GM18867 (cell line): ENCODE measurements at regions not wholly inside any gene's neighbourhood (a gene's known extent, or its start where the extent isn't known, plus 50 kb on each side); places are given as distances from the start of the nearest gene placed in this dataset.
"Not testable (repeated sequence)": the region's sequence is repeated elsewhere in the genome, so short reads cannot be mapped to it uniquely, and the experiment has no call there.

Experiments
- ATAC-seq: cut with Tn5 transposase; IDR thresholded peaks from one replicate; pipeline ENCODE4 v1.9.1; 2021; ENCODE audit warnings: mild to moderate bottlenecking, moderate library complexity; ENCODE audit not compliant: unreplicated experiment

- no peak for ATAC-seq
Measured at GRCh38 chrX:74251006-74251930, 52.7 kb upstream of the ZCCHC13 start.

GRCh38 chrX:74250574-74250973, 53.4 kb upstream of the ZCCHC13 start:
- ATAC-seq: no peak

DNA sequence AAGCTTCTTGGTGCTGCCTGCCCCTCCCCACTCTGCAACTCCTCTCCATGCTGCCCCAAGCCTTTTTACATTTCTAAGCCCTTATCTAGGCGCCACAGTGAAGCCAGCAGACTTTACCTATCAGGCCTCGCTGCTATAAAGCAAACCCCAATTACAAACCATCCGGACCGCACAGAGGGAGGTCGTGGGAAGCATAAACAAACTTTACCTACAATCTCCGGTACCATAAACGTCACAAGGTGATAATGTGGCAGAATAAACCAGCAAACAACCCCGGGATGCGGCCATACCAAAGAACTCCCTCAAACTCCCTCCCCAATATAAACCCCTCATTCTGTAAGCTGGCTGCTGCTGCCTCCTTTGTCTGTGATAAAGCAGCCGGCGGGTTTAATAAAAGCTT, 54.0 kb upstream of the ZCCHC13 start:
- no peak for ATAC-seq

GRCh38 chrX:74248889-74249288, 55.1 kb upstream of the ZCCHC13 start:
- ATAC-seq: no peak

DNA sequence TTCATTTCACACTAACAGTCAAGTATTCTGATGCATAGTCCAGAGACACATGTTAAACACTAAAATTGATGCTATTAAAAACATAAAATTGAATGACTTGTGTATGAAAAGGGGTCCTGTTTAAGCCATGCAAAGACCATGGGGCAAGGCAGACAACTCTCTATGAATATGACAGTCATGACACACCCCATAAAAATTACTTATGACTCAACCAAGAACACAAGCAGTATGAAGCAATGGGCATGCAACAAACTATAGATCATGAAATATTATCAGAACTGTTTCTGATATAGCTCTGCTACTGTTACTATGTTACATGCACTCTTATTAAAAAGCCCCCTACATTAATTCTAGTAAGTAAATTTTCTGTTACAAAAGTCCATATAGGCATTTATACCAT, 57.5 kb upstream of the ZCCHC13 start:
- ATAC-seq: no peak

DNA sequence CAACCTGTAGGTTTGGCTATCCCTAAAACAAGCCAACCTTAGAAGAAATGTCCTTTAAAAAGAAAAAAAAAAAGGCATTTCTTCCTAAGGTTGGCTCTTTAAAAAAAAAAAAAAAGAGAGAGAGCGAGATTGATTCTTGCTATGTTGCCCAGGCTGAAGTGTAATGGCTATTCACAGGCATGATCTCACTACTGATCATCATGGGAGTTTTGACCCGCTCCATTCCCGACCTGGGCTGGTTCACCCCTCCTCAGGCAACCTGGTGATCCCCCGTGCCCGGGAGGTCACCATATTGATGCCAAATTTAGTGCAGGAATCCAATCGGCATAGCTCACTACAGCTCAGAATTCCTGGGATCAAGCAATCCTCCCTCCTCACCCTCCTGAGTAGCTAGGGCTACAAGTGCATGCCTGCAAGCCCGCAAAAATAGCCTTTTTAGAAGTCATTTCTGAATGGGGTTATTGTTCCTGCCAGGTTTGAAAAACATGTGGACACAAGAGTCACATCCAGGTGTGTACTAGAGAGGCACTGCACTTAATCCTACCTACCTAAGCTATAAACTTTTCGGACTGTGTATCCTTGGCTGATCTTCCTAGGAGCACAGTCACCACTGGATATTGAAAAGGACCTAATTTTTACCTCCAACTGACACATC, 61.4 kb upstream of the ZCCHC13 start:
- no peak for ATAC-seq

DNA sequence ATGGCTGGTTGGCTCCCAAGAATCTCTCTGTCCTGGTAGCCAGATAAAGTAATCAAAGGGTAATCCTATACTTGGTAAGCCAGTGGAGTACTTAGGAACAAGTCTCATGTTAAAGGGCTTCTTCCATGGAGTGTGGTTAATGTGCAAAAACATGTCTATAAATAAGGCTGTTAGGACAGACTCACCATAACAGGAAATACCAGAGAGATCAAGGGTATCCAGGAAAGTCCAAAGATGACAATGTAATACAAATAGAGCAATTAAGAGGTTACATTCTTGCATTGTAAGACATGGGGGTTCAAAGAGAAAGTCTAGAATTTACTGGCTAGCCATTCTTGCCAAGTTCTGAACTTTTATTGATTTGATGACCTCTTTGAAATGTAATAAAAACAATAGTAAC, 61.9 kb upstream of the ZCCHC13 start:
- ATAC-seq: no peak

GRCh38 chrX:74238771-74239170, 65.2 kb upstream of the ZCCHC13 start:
- no peak for ATAC-seq

DNA sequence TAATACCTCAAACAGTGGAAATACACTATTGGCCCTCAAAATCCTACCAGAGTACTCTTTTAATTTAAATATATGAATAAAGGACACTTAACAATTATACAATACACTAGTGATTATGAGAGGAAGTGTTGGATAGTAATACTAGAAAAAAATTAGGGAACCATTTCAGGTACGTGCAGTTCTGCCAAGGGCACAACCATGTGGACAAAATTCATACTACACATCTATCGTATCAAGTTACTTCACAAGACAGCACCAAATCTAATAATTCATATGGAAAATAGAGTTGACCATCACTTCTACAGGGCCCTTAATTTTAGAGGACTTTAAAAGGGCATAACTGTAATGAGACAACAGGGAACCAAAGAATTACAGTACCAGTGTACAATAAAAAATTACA, 69.2 kb upstream of the ZCCHC13 start:
- ATAC-seq: no peak

DNA sequence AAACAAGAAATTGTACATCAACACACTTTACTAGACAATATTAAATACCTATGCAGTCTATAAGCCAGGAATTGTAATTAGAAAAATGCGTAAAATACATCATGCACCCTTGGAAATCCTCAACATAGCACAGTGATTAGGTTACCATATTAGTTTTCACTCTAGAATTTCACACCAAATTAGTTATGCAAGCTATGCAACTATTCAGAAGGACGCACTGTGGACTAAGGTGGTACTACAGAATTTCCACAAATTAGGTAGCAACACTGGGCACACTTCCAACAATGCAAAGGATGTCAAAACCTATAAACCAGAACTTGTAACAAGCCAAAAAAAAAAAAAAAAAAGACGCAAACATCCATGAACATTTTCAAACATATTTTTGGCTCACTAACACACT, 71.1 kb upstream of the ZCCHC13 start:
- no peak for ATAC-seq

GRCh38 chrX:74231625-74232024, 72.4 kb upstream of the ZCCHC13 start:
- no peak for ATAC-seq

GRCh38 chrX:74230094-74230493, 73.9 kb upstream of the ZCCHC13 start:
- ATAC-seq: no peak

GRCh38 chrX:74225111-74225510, 78.9 kb upstream of the ZCCHC13 start:
- no peak for ATAC-seq

- ATAC-seq: no peak
Measured at GRCh38 chrX:74220277-74220676, 83.7 kb upstream of the ZCCHC13 start.

GRCh38 chrX:74218895-74219294, 85.1 kb upstream of the ZCCHC13 start:
- no peak for ATAC-seq

DNA sequence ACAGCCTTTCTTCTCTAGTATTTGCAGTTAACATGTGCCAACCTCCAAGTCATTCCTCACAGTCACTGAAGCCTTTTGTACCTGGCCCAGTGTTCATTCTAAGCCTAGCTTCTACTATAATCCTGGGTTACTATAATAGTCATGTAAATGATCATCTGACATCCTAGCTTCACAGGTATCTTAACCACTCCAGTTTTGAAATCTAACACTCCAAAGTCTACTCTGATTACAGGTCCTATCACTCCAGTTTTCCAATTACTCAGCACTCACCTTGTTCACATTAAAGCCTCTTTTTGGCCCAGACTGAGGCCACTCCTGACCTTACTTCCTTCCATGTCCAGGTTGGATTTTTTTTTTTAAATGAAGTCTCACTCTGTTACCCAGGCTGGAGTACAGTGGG, 87.6 kb upstream of the ZCCHC13 start:
- ATAC-seq: no peak

DNA sequence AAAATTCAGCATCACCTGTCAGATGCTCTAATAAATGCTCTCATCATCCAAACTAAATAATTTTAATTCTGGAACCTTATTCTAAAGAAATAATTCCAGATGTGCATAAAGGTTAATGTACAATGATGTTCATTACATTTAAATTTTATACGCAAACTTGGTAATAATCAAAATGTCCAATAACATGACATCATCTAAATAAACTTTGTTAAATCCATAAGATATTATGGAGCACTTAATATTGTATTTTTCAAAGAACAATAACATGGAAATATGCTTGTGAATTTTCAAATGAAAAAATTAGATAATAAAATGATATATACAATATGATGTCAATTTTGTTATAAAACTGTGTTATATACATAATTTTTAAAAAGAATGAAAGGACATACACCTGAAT, 92.1 kb upstream of the ZCCHC13 start:
- ATAC-seq: no peak

- ATAC-seq: no peak
Measured at GRCh38 chrX:74207539-74207938, 96.4 kb upstream of the ZCCHC13 start.

DNA sequence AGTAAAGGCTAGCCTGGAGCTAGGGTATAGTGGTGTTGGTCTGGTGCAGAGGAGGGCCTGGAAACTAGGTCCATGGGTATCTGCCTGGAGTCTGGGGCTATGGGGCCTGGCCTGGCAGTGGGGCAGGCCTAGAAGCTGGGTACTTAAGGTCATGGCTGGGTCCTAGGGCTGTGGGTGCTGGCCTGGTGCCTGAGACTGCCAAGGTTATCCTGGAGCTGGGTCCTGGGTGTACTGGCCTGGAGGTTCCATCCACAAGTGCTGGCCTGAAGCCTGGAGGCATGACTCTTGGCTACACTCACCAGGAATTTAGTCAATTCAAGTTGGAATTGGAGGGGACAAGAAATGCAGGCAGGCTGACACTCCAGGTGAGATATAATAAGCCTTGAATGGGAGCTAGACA, 108.4 kb upstream of the ZCCHC13 start:
- no peak for ATAC-seq

DNA sequence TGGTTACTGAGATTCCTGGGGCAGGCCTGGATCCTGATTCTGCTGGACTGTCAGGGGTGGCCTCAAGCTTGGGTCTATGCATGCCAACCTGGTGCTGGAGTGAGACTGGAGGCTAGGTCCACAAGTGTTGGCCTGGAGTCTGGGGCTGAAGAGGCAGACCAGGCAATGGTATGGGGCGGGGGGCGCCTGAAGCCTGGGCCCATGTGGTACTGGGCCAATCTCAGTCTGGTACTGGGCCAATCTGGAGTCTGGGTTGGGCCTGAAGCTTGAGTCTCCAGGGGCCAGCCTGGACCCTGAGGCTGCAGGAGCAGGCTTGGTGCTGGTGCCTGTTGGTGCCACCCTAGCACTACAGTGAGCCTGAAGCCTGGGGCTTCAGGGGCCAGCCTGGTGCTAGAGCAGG, 108.9 kb upstream of the ZCCHC13 start:
- no peak for ATAC-seq

- no peak for ATAC-seq
Measured at GRCh38 chrX:74187211-74187610, 116.8 kb upstream of the ZCCHC13 start.

DNA sequence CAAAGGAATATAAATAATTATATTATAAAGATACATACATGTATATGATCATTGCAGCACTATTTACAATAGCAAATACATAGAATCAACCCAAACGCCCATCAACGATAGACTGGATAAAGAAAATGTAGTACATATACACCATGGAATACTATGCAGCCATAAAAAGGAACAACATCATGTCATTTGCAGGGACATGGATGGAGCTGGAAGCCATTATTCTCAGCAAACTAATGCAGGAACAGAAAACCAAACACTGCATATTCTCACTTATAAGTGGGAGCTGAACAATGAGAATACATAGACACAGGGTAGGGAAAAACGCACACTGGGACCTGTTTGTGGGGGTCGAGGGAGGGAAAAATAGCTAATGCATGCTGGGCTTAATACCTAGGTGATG, 120.9 kb upstream of the ZCCHC13 start:
- ATAC-seq: not testable (repeated sequence)
